Spleen (tissue), 7 donors: ENCODE measurements at regions not wholly inside any gene's neighbourhood (a gene's known extent, or its start where the extent isn't known, plus 50 kb on each side); places are given as distances from the start of the nearest gene placed in this dataset.
"Not testable (repeated sequence)": the region's sequence is repeated elsewhere in the genome, so short reads cannot be mapped to it uniquely, and the experiment has no call there.

Experiments
- POLR2A ChIP-seq, 3 donors: fragments of 450-650 bp; IDR thresholded peaks; one replicate each; pipeline ENCODE4 v1.5.1; 2017; ENCODE audit warnings: antibody characterized with exemption in 3 of 3, mild to moderate bottlenecking in 1 of 3
- POLR2AphosphoS5 ChIP-seq, 3 donors: sonication (generic); formaldehyde crosslinking; IDR thresholded peaks; one replicate each; pipeline ENCODE4 v1.5.1; 2017; ENCODE audit warnings: antibody characterized with exemption in 3 of 3
- TF ChIP-seq, protein P1 (sequence below), 11 experiments: fragments of 200-600 bp in 7 of 11; fragments of 450-650 bp in 4 of 11; sonication (generic) in 4 of 11; IDR thresholded peaks in 8 of 11; conservative IDR thresholded peaks in 3 of 11; 1 replicate in 7 of 11; 2 replicates in 4 of 11; pipeline versions ENCODE4 v1.4.0 to v1.8.0; 2016 to 2021; ENCODE audit warnings: antibody characterized with exemption in 11 of 11, inconsistent platforms in 4 of 11, mild to moderate bottlenecking in 1 of 11
- donor health status: DM: no; HTN: no; CAD: no; lungs with moderate emphysema.
- donor health status: DM: no; HTN: no; CAD: no.
- donor health status: DM: no; HTN: no; CAD: no.

GRCh38 chr16:21540770-21541433, 58.5 kb upstream of the METTL9 start:
- TF ChIP-seq POLR2A, POLR2AphosphoS5 (IDR thresholded peaks at IDR 0.05): not testable (repeated sequence)
- TF ChIP-seq, protein P1, sequence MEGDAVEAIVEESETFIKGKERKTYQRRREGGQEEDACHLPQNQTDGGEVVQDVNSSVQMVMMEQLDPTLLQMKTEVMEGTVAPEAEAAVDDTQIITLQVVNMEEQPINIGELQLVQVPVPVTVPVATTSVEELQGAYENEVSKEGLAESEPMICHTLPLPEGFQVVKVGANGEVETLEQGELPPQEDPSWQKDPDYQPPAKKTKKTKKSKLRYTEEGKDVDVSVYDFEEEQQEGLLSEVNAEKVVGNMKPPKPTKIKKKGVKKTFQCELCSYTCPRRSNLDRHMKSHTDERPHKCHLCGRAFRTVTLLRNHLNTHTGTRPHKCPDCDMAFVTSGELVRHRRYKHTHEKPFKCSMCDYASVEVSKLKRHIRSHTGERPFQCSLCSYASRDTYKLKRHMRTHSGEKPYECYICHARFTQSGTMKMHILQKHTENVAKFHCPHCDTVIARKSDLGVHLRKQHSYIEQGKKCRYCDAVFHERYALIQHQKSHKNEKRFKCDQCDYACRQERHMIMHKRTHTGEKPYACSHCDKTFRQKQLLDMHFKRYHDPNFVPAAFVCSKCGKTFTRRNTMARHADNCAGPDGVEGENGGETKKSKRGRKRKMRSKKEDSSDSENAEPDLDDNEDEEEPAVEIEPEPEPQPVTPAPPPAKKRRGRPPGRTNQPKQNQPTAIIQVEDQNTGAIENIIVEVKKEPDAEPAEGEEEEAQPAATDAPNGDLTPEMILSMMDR (IDR thresholded peaks at IDR 0.05 in 8 of 11, conservative IDR thresholded peaks at IDR 0.05 in 3 of 11), result not testable (repeated sequence)
